Hematopoietic multipotent progenitor cell treated with erythropoietin and hydrocortisone succinate and interleukin-3 and kit ligand, for 6 days (in vitro differentiated cells): ENCODE measurements at regions not wholly inside any gene's neighbourhood (a gene's known extent, or its start where the extent isn't known, plus 50 kb on each side); places are given as distances from the start of the nearest gene placed in this dataset.

Experiments used
- DNase-seq: peaks from one replicate; pipeline ENCODE4 v3.0.0-alpha.2; 2015

DNA sequence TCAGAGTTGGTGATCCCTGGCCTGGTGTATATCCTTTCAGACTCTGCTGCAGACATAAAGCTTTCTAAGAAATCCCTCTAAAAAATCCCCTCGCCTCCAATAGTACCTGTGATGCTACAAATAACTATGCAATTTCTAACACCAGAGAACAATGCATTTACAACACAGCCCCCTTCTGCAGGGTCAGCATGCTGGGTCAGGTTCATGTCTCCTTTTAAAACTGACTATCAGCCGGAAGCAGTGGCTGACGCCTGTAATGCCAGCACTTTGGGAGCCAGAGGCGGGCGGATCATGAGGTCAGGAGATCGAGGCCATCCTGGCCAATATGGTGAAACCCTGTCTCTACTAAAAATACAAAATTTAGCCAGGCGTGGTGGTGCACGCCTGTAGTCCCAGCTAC, 77.0 kb upstream of the SPATA12 start:
- DNase-seq = no peak

DNA sequence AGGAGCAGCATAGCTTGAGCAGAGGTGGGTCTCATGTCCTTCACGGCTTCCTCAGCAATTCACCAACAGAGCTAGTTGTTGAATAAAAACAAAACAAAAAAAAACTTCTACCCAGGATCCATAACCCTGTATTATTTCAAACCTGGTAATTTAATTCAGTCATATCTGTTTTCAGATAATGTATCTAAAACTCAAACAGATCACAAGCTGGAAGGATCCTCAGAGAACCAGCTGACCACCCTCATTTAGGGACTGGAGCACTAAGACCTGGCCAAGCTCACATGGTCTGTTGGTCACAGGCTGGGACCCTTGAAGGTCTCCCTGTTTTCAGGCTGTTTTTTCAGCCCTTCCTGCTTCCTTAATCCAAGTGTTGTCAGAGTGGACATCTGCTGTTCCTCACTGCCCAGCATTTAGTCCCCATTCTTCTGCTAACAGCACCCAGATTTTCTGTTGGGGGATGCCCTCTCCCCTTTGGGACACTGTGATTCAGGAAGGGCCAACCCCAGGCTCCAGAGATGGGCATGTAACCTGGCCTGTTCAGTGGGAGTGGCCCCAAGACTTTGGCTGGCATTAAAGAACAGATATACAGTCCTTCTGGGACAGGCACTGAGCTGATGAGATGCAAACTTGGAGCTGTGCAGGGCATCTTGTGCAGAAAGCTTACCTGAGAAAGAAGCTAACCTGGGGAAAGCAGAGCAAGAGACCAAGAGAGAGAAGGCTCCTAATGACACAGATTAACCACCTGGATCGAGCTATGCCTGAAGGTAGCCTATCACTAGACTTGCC, 78.8 kb upstream of the SPATA12 start:
- DNase-seq = no peak

DNA sequence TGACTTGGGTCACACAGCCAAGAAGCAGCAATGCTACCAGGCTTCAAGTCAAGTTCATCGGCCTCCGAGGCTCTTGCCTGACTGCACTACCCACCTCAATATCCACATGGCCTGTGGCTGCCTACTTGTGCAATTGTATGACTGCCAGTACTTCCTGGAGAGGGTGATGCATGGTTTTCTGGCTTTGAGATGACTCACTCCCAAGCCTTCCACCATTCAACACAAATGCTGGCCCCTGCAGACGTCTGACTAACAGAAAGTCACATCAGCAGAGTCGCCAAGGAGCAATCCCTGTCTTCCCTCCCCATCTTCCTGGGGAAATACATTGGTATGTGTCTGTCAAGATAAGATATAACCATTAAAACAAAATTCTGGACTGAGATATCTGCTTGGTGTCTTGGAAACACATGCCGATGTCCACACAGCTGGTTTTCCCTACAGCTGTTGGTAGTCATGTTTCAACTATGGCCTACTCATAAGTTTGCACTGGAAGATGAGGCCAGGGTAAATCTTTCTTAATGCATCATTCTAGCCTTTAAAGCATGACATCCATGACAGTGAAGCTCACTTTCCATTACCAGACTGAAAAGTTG, 79.6 kb upstream of the SPATA12 start:
- peak; percentile 71 for DNase-seq

DNA sequence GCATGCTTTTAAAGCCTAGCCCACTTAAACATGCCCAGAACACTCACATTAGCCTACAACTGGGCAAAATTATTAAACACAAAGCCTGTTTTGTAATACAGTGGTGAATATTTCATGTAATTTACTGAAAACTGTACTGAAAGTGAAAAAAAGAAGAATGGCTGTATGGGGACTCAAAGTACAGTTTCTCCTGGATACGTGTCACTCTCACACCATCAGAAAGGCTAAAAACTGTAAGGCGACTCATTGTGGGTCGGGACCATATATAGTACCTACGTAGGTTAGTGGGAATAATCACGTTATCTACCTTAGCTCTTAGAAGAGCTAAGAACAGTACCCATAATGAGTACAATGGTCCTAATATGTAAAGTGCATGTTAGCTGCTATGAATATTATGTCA, 80.2 kb upstream of the SPATA12 start:
- no peak for DNase-seq

DNA sequence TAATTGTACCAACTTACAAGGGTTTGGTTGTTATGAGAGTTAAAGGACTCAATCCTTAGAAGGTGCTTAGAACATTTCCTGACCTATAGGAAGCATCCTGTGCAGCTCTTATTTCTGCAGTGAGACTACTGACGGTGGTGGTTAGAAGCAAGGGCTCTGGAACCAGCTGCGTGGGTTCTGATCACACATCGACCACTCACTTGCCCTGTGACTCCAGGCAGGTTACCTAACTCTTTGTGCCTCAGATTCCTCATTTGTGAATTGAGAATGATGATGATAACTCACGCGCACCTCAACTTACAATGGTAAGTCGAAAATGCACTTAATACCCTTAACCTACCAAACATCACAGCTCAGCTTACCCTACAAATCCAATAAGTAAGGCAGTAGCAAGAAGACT, 80.7 kb upstream of the SPATA12 start:
- DNase-seq = no peak

DNA sequence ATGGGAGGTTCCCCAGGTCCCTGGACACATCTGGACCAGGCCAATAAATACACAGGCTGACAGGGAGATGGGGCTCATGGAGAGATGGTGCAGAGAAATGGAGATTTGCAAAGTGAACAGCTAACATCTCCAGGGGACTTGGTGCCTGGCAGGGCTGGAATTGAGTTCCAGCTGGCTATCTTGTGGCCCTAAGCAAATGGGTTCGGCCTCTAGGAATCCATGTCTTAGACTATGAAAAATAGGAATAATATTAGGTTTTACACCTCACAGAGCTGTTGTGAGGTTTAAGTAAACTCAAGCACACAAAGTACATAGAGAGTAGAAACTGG, 82.9 kb upstream of the SPATA12 start:
- DNase-seq = no peak

DNA sequence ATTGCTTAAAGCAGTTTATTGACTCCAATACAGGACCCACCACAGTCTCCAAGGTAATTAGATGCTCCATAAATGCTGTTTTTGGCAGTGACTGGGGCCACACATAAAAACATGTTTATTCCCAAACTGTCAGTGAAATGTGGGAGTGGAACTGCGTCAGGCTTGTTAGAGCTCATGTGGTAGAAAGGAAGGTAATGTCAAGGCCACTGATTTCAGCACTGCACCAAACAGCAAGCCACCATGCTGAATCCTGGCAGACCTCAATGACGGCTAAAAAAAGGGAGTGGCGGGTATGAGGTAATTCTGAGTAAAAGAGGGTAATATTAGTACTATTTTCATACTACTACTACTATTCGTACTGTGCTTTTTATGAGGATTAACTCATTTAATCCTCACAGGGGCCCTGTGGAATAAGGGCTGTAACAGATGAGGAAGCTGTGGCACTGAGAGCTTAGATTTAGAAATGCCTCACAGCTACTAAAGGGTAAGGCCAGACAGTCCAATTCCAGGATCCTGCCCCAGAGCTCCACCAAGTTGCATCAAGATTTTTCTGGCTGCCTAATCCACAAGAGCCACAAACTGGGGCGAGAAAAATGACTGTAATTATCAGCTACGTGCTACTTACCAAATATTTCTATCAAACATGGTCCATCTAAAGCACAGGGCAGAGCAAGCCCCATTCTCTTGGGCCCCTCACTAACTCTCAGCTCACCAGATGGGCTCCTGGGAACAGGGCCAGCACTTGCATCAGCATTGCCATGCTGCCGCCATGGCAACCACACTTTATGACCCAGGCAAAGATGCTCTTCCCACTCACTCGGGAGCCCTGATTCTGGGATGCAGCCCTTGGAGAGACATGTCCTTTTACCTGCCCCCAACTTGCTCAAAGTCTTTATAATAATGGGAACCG, 83.6 kb upstream of the SPATA12 start:
- no peak for DNase-seq

DNA sequence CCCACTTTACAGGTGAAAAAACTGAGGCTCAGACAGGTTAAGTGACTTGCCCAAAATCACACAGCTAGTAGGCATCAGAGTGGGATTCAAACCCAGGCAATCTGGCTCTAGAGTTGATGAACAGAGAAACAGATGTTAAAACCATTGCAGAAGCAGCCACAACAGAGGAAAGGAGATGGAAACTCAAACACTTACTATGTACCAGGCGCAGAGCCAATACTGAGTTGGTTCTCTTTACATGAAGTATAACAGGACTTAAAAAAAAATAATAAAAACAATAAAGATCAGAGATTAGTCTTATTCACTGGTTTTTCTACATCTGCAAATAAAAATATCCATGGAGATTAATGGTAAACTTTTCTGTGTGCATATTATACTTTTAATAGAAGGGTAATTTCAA, 84.9 kb upstream of the SPATA12 start:
- DNase-seq = no peak

DNA sequence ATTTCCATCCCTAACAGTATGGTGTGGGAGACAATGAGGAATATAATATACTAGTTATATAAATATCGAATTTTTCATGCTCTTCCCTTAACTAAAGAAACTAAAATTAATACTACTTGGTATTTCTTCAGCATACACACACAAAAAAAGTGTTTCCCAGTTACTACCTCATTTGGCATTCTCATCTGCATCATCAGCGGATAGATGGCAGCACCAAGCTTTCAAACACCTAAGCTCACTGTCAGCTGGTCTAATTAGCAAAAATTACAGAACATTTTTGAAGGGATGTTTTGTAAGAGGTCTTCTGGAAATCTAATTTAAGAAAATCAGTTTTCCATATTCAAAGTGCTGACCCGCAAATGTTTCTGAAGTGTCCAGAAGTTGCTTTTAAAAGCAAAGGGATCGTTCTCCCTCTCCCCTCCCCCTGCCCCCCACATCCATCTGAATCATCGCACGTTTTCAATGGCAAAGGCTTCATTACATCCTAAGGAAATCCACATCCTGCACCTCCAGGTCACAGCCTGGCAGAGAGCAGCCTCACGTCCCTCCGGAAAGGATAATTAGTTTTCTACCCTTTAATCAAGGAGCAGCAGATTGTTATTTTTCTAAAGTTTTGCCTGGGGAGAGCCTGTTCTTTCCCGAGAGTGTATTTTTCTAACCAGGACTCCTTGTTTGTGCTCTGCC, 86.1 kb upstream of the SPATA12 start:
- DNase-seq = no peak

DNA sequence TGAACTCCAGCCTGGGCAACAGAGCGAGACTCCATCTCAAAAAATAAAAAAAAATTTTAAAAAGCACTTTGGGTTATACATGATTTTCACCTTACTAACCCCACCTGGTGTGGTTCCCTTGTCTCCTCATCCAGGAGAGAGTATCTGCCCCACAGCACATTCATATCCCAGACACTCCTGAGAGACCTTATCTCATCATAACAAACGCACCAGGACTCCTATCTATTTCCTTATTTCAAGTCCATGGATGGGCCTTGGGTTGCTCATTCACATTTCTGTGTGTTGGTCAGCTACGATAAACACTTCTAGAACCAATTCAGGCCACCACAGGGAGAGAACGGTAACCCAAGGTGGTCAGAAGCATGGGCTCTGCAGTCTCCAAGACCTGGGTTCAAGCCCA, 88.6 kb upstream of the SPATA12 start:
- no peak for DNase-seq

DNA sequence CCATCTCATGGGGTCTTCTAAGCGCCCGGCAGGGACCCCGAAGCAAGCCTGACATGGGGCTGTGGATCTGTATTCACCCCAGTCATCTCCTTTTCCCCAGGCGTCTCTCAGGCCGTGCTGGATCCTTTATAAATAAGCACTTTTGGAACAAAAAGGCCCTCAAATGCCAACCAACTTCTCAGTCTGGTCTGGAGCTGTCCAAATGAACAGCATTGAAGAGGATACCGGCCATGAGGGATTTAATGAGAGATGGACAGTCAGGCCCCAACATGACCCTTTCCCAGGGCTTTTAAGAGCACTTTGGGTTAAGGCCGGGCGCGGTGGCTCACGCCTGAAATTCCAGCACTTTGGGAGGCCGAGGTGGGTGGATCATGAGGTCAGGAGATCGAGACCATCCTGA, 89.2 kb upstream of the SPATA12 start:
- DNase-seq = no peak

DNA sequence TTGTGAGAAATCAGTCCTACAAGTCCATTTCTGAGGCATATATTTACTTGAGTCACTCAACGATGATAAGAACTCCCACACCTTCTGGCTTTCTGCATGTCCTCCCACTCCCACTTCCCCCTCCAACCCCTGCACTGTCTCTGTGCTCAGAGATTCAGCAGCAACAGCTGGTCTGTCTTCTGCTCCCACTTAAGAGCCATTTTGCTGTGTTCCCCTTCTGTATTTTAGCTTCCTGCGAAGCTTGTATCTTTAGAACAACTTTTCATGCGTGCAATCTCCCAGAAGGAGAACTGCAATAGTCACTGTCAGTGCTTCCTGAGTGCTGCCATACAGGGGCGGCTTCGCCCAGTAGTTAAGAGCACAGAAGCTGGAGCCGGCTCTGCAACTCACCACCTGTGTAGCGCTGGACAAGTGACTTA, 90.0 kb upstream of the SPATA12 start:
- peak; percentile 25 for DNase-seq

DNA sequence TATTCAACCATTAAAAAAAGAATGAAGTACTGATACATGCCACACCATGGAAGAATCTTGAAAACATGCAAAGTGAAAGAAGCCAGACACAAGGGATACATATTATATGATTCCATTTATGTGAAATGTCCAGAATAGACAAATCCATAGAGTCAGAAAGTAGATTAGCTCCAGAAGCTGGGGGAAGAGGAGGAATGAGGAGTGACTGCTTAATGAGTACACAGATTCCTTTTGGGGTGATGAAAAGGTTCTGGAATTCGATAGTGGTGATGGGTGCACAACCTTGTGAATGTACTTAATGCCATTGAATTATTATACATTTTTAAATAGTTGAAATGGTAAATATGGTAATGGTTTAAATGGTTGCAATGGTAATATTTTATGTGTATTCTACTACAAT, 90.6 kb upstream of the SPATA12 start:
- DNase-seq = no peak

DNA sequence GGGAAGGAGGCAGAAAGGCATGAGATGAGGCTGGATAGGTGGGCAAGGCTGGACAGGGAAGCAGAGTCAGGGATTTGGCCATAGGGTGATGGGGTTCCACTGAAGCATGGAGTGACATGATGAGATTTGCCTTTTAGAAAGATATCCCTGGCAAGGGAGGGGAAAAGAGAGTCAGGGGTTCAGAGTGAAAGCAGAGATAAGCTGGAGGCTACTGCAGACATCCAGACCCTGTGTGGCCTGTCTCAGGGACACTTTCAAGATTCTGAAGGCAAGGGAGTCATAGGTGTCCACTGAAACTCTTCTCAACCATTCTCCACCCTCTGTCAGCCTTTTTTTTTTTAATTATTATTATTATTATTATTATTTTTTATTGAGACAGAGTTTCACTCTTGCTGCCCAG, 94.0 kb upstream of the SPATA12 start:
- no peak for DNase-seq

DNA sequence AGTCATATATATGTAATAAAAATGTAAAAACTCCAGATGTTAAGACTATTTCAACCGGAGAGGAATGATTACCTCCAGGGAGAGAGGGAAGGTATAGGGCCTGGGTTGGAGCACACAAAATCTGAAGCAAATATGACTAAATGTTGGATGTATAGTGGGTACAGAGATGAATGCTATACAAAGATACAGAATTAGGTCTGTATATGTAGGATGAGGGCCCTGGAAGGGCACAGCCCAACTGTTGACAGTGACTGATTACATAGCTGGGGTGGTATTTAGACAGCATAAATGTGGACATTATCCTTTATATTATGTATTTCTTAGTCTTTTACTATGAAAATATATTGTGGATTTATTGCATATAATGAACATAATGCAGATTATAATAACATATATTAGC, 94.4 kb upstream of the SPATA12 start:
- no peak for DNase-seq

DNA sequence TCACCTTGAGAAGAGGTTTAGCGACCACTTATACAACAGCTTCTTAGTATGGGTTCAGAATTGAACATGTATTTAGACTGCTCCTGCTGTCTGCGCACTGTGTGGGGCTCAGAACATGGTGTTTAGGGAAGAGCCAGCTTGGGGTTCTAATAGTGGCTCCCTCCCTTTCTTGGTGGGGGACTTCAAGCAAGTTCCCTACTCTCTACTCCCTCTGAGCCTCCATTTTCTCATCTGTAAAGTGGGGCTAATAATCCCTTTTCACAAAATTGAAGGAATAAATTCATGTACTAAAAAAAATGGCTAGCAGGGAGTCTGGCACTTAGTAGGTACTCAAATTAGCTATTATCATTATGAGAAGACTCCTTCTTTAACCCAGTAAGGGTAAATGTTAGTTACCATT, 97.5 kb upstream of the SPATA12 start:
- no peak for DNase-seq

DNA sequence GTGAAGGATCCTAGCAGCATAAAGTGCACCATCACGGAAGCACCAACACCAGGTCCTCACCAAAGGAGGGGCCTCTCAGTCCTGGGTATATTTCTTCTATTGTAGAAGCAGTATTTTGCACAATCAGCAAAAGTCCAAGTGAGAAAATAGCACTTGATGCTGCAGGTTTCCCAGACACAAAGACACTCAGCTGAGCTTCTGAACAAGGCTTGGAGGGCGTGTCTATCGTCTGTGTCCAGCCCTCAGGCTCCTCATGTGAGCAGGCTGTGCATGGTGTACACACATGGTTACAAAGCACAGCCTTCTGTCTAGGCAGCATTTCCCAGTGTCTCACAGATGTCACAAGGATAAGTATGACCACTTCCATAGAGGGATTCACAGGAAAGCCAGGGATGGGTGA, 98.3 kb upstream of the SPATA12 start:
- no peak for DNase-seq

DNA sequence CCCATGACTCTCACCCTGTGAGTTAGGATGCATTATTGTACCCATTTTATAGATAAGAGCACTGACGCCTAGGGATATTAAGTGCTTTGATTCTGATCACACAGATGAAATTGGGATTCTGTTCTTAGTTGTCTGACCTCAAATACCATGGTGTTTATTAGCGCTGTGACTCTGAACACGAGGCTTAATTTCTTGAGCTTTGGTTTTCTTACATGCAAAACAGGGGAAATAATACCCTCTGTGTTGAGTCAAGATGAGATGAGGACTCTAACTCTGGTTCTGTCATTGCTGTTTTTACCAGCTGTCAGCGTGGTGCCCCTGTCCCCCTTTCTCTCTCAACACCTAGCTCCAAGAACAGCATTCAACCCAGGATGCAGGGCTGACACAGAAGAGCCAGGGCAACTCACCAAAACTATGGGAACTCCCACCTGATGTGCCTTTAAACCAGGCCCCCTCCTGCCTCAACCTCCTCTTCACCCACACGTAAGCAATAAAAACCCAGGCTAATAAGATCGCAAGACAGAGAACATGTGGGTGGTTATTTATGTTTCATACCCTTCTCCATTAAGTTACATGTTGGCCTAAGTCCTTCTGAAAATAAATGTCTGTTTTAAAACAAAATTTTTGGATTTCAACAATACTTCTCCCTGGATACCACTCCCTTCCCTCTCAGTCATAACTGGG, 100.1 kb upstream of the SPATA12 start:
- no peak for DNase-seq

DNA sequence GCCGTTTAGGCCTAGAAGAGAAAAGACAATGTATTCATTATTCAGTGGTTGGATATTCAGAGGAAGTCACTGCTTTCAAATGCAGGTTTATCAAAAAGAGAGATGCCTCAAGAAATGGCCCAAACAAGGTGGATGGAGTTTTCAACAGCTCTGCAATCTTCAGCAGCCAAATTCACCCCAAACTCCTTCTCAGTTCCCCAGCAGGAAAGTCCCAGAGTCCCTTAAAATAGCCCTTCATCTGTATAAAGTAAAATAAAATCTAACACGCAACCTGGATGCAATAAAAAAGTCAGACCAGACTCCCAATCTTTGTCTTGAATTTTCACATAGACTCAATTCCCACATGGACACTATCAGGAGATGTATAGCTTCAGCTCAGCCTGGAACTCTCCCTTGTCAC, 101.6 kb upstream of the SPATA12 start:
- no peak for DNase-seq

DNA sequence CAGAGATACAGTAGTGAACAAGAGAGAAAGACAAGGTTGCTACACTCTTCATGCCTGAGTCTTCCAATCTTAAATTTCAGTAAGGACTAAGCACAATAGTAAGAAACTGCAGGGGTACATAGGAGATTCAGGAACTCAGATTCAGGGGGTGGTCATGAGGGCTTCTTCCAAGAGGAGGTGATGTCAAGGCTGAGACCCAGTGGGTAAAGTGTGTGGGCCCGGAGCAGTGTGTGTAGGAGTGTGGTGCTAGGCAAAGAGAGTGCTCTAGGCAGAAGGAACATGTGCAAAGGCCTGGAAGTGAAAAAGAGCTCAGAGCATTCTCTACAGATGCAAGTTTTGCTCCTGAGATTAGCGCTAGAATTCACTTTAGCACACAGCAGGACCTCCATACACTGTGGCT, 102.9 kb upstream of the SPATA12 start:
- DNase-seq = no peak

DNA sequence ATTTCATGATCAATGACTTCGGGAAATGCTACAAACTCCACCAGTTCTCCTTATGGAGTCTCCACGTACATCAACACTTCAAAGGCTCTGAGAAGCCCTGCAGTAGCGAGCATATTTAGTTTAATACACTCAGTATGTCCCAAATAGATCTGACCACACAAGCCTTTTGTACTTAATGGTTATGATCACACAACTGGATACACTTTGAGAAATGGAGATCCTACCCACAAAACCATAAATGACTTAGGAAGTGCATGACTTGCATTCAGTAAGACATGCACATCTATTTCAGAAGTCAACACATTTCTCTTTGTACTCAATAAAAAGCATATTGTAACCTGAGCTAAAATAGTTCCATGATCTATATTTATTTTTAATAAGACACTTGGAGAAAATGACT, 103.6 kb upstream of the SPATA12 start:
- DNase-seq = no peak

DNA sequence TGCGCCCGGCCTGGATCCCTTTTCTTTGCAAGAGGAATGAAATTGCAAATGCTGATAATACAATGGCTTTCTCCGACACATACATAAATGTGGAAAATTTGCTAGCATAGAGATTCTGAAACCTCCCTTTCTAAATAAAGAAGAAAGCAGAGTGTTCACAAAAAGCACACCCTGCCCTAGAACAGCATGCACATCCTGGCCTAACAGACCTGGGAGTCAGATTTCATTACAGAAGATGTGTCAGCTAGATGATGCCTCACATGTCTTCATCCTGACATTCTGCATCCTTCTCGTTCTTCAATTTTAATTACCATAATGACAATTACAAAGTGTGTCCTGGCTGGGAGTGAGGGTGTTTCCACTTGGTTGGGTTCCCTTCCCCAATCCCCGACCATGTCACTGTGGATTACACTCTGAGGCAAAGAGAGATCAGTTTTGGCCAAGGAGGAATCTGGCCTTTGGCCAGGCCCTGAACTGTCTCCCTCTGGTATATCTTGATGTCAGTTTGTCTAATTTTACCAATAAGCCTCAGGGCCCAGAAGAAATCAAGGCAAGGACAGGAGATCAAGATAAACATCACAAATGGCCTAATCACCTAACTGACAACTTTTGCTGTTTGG, 104.9 kb upstream of the SPATA12 start:
- no peak for DNase-seq
